ENCODE measurements at regions not wholly inside any gene's neighbourhood (a gene's known extent, or its start where the extent isn't known, plus 50 kb on each side); places are given as distances from the start of the nearest gene placed in this dataset.

DNA sequence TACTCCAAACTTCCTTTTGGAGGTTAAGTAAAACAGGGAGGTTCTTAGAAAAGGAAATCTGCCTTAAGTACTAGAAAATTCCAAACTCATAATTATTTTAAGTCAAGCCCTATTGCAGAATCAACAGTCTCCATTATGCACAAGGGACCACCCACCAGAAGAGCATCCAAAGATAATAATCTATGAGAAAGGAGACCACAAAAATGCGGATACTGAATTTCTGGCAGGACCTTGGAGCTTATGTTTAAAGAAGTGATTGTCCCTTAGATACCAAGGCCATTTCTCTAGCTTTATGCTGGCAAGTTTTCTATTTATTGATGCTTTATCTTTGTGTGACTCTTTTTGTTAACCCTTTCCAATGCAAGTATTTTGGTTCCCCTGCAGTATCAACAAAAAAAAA is 404.0 kb upstream of the MMADHC start:
- POLR2A ChIA-PET = no interaction called here
- no peak for TF ChIP-seq RFX5 (IDR thresholded peaks at IDR 0.05; ENCODE audit: low read length)
- TF ChIP-seq NFIC (IDR thresholded peaks at IDR 0.05; ENCODE audit: borderline replicate concordance) = 0 out of 2 replicates have a peak, but pooled peaks have one; percentile 39
- TF ChIP-seq MEF2A (IDR thresholded peaks at IDR 0.05; ENCODE audit: borderline replicate concordance, low read depth) = no peak
- TF ChIP-seq, protein P1, sequence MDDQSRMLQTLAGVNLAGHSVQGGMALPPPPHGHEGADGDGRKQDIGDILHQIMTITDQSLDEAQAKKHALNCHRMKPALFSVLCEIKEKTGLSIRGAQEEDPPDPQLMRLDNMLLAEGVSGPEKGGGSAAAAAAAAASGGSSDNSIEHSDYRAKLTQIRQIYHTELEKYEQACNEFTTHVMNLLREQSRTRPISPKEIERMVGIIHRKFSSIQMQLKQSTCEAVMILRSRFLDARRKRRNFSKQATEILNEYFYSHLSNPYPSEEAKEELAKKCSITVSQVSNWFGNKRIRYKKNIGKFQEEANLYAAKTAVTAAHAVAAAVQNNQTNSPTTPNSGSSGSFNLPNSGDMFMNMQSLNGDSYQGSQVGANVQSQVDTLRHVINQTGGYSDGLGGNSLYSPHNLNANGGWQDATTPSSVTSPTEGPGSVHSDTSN (IDR thresholded peaks at IDR 0.05) = peak; percentile 18; the same call in 1 of the 2 replicates
- TF ChIP-seq EP300 (IDR thresholded peaks at IDR 0.05; ENCODE audit: borderline replicate concordance in 1 of 2, low read depth in 1 of 2, low read length in 1 of 2) = peak in 1 of 2 experiments; percentile 40; a peak in 1 of 4 replicates
- TF ChIP-seq TCF12 (IDR thresholded peaks at IDR 0.05) = 0 out of 2 replicates have a peak, but pooled peaks have one; percentile 14

DNA sequence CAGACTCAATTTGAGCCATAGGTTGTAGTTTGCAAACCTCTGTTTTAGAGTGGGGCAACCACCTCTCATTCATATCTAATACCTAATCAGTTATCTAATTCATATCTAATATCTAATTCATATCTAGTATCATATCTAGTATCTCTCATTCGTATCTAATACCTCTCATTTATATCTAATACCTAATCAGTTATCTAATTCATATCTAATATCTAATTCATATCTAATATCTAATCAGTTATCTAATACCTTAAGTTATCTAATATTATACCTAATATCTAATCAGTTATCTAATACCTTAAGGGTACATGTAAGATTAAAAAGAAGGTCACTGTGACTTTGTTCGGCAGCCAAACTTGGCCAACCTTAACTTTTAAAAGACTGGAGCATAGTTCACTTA is 403.4 kb upstream of the MMADHC start:
- H3K9me2 ChIP-seq = no peaks in the 10 kb centered on the region
- no peaks in the 10 kb centered on the region for H4K20me1 ChIP-seq (ENCODE audit: insufficient read depth)
- H3K9me3 ChIP-seq = no peaks in the 10 kb centered on the region
- TF ChIP-seq RXRA (IDR thresholded peaks at IDR 0.05; ENCODE audit: borderline replicate concordance, low read depth) (no peak), NRF1 (IDR thresholded peaks at IDR 0.05; ENCODE audit: low read depth, low read length) (no peak), TEAD4 (IDR thresholded peaks at IDR 0.05; ENCODE audit: borderline replicate concordance, insufficient read depth) (no peak), RAD21 (IDR thresholded peaks at IDR 0.05; ENCODE audit: low read length) (no peak), NFIC (IDR thresholded peaks at IDR 0.05; ENCODE audit: borderline replicate concordance) (no peak), GATA2 (CRISPR knock-in tag; IDR thresholded peaks at IDR 0.05) (no peak), FOSL2 (IDR thresholded peaks at IDR 0.05; ENCODE audit: borderline replicate concordance, low read depth) (no peak), JUND (IDR thresholded peaks at IDR 0.05) (no peak), YY1 (IDR thresholded peaks at IDR 0.05; ENCODE audit: low read depth) (no peak), CHD2 (IDR thresholded peaks at IDR 0.05; ENCODE audit: low read length, partially characterized antibody) (no peak)
- TF ChIP-seq, protein P2, sequence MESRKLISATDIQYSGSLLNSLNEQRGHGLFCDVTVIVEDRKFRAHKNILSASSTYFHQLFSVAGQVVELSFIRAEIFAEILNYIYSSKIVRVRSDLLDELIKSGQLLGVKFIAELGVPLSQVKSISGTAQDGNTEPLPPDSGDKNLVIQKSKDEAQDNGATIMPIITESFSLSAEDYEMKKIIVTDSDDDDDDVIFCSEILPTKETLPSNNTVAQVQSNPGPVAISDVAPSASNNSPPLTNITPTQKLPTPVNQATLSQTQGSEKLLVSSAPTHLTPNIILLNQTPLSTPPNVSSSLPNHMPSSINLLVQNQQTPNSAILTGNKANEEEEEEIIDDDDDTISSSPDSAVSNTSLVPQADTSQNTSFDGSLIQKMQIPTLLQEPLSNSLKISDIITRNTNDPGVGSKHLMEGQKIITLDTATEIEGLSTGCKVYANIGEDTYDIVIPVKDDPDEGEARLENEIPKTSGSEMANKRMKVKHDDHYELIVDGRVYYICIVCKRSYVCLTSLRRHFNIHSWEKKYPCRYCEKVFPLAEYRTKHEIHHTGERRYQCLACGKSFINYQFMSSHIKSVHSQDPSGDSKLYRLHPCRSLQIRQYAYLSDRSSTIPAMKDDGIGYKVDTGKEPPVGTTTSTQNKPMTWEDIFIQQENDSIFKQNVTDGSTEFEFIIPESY (IDR thresholded peaks at IDR 0.05; ENCODE audit: borderline replicate concordance, low read depth) = no peak
- H3K79me2 ChIP-seq (ENCODE audit: insufficient read depth) = no peaks in the 10 kb centered on the region
- no peak overlapping the region for H3K9ac ChIP-seq
- H3K27ac ChIP-seq (ENCODE audit: low read depth in 2 of 2, low read length in 1 of 2) = peak overlapping the region in 1 of 2 experiments; percentile 56; a peak in 1 of 4 replicates
- 47% methylated on average over 2 of the region's 2 CpGs for WGBS (ENCODE audit: low lambda C conversion rate)
- no peaks in the 10 kb centered on the region for H3F3A ChIP-seq (replicated peaks; ENCODE audit: insufficient read depth)
- H3K36me3 ChIP-seq (replicated peaks in 1 of 2; ENCODE audit: control insufficient read depth in 1 of 2, insufficient read depth in 2 of 2, low read length in 1 of 2) = no peaks in the 10 kb centered on the region
- no peak for DNase-seq
- POLR2A ChIA-PET = no interaction called here
- H3K27me3 ChIP-seq (ENCODE audit: insufficient read depth) = no peaks in the 10 kb centered on the region
- CTCF ChIA-PET = interaction anchor here (1.0 kb wide), 1 partner anchor 107 kb away, joined by 3 read pairs; no protein-coding TSS in a partner anchor
- no peak overlapping the region for H3K4me3 ChIP-seq (ENCODE audit: low read depth in 2 of 2, low read length in 1 of 2)
- H3K4me1 ChIP-seq (ENCODE audit: control insufficient read depth in 1 of 2, insufficient read depth in 2 of 2, low read depth in 1 of 2, low read length in 1 of 2) = peaks cover 0 to 11% of the 10 kb centered on the region in 2 experiments; a peak in 2 of 4 replicates
- H3K4me2 ChIP-seq = no peak overlapping the region
- H2AFZ ChIP-seq (ENCODE audit: low read depth) = no peak overlapping the region

More for the DNA sequence above, 404.0 kb upstream of the MMADHC start:
- Histone ChIP-seq H3K4me1 (ENCODE audit: control insufficient read depth in 1 of 2, insufficient read depth in 2 of 2, low read depth in 1 of 2, low read length in 1 of 2) (peaks cover 0 to 11% of the 10 kb centered on the region in 2 experiments; a peak in 2 of 4 replicates), H3K36me3 (replicated peaks in 1 of 2; ENCODE audit: control insufficient read depth in 1 of 2, insufficient read depth in 2 of 2, low read length in 1 of 2) (no peaks in the 10 kb centered on the region), H3K9me3 (no peaks in the 10 kb centered on the region), H3K27ac (ENCODE audit: low read depth in 2 of 2, low read length in 1 of 2) (peak overlapping the region in 1 of 2 experiments; percentile 56; a peak in 1 of 4 replicates), H3K79me2 (ENCODE audit: insufficient read depth) (no peaks in the 10 kb centered on the region), H3K4me3 (ENCODE audit: low read depth in 2 of 2, low read length in 1 of 2) (no peak overlapping the region), H3F3A (replicated peaks; ENCODE audit: insufficient read depth) (no peaks in the 10 kb centered on the region), H3K9ac (no peak overlapping the region), H4K20me1 (ENCODE audit: insufficient read depth) (no peaks in the 10 kb centered on the region), H2AFZ (ENCODE audit: low read depth) (no peak overlapping the region), H3K27me3 (ENCODE audit: insufficient read depth) (no peaks in the 10 kb centered on the region), H3K4me2 (no peak overlapping the region), H3K9me2 (no peaks in the 10 kb centered on the region)
- DNase-seq = no peak
- CTCF ChIA-PET = no interaction called here
- WGBS (ENCODE audit: low lambda C conversion rate) = 77% methylated on average over 1 of the region's 1 CpG
